SU-DHL-6 (cell line): ENCODE measurements at regions not wholly inside any gene's neighbourhood (a gene's known extent, or its start where the extent isn't known, plus 50 kb on each side); places are given as distances from the start of the nearest gene placed in this dataset.

Source experiments
- CTCF ChIP-seq: fragments of 200-600 bp; sonication (generic); IDR thresholded peaks from one replicate; pipeline ENCODE4 v1.5.1; 2017; ENCODE audit warnings: antibody characterized with exemption, mild to moderate bottlenecking, low read length, moderate library complexity; ENCODE audit not compliant: insufficient read depth, poor library complexity, severe bottlenecking
- EZH2phosphoT487 ChIP-seq: fragments of 200-600 bp; sonication (generic), shearing (Covaris generic); conservative IDR thresholded peaks from 2 replicates; pipeline ENCODE4 v1.6.1; 2018; ENCODE audit warnings: mild to moderate bottlenecking, antibody characterized with exemption, low read length, moderate library complexity, mixed read lengths

- TF ChIP-seq CTCF (no peak), EZH2phosphoT487 (no peak)
Observed at GRCh38 chr14:84535484-84535883, 994.5 kb upstream of the FLRT2 start.
